Naive thymus-derived CD4-positive, alpha-beta T cell (primary cell): ENCODE measurements at regions not wholly inside any gene's neighbourhood (a gene's known extent, or its start where the extent isn't known, plus 50 kb on each side); places are given as distances from the start of the nearest gene placed in this dataset.
A peak's percentile ranks its signal among the peaks of the same experiment; 100 is the strongest.

Experiments
- ATAC-seq: fragments of 150-1000 bp; cut with Tn5 transposase; 2 replicates; pipeline ENCODE4 v1.10.0; 2021; ENCODE audit warnings: mild to moderate bottlenecking, moderate library complexity
- CTCF ChIA-PET: fragments of 350-600 bp; sonication (Branson Sonifier 250); formaldehyde crosslinking; loops from one replicate; lab custom pipeline; 2021; ENCODE audit warnings: antibody characterized with exemption; lab: Charles Lee
- POLR2A ChIA-PET: fragments of 350-600 bp; sonication (Branson Sonifier 250); formaldehyde crosslinking; loops from one replicate; lab custom pipeline; 2021; ENCODE audit warnings: antibody characterized with exemption, inconsistent platforms; lab: Charles Lee
- DNase-seq, 9 donors: peaks; one replicate each; pipeline versions ENCODE4 v3.0.0 to v3.0.0-alpha.2; 2020 to 2022; ENCODE audit warnings: mixed read lengths in 1 of 9
- H3K27ac ChIP-seq: one replicate; pipeline ENCODE4 v1.7.0; 2013; ENCODE audit warnings: mild to moderate bottlenecking, low read depth, low read length, moderate library complexity
- H3K27me3 ChIP-seq, 2 donors: one replicate each; pipeline ENCODE4 v1.7.0; 2013; ENCODE audit warnings: low read length in 2 of 2, mild to moderate bottlenecking in 2 of 2, moderate library complexity in 2 of 2; ENCODE audit not compliant: control insufficient read depth in 2 of 2, insufficient read depth in 2 of 2
- H3K36me3 ChIP-seq, 3 experiments: 1 replicate in 2 of 3; 2 replicates in 1 of 3; pipeline ENCODE4 v1.7.0; 2013; ENCODE audit warnings: low read length in 3 of 3, mild to moderate bottlenecking in 3 of 3, moderate library complexity in 1 of 3; ENCODE audit not compliant: insufficient read depth in 3 of 3, control insufficient read depth in 2 of 3
- H3K4me1 ChIP-seq, 2 donors: one replicate each; pipeline ENCODE4 v1.7.0; 2013; ENCODE audit warnings: low read length in 2 of 2, mild to moderate bottlenecking in 2 of 2, moderate library complexity in 1 of 2; ENCODE audit not compliant: control insufficient read depth in 2 of 2, insufficient read depth in 2 of 2
- H3K4me3 ChIP-seq: 2 replicates; pipeline ENCODE4 v1.7.0; 2013; ENCODE audit warnings: mild to moderate bottlenecking, low read length
- H3K9me3 ChIP-seq, 3 experiments: 1 replicate in 2 of 3; 2 replicates in 1 of 3; pipeline ENCODE4 v1.7.0; 2013; ENCODE audit warnings: low read length in 3 of 3; ENCODE audit not compliant: control insufficient read depth in 2 of 3
- H3K27ac Mint-ChIP-seq, 9 donors: one replicate each; pipeline ENCODE4 v1.8.0; 2020 to 2022; ENCODE audit warnings: mixed read lengths in 9 of 9, mild to moderate bottlenecking in 8 of 9, moderate library complexity in 5 of 9, inconsistent platforms in 2 of 9
- H3K27me3 Mint-ChIP-seq, 5 donors: one replicate each; pipeline ENCODE4 v1.8.0; 2021 to 2022; ENCODE audit warnings: mixed read lengths in 5 of 5, mild to moderate bottlenecking in 1 of 5
- H3K36me3 Mint-ChIP-seq, 5 donors: one replicate each; pipeline ENCODE4 v1.8.0; 2020 to 2022; ENCODE audit warnings: mixed read lengths in 5 of 5, mild to moderate bottlenecking in 3 of 5, inconsistent platforms in 1 of 5
- H3K4me1 Mint-ChIP-seq, 7 donors: one replicate each; pipeline ENCODE4 v1.8.0; 2020 to 2022; ENCODE audit warnings: mixed read lengths in 7 of 7, mild to moderate bottlenecking in 3 of 7, inconsistent platforms in 1 of 7
- H3K4me3 Mint-ChIP-seq, 10 donors: one replicate each; pipeline ENCODE4 v1.8.0; 2020 to 2022; ENCODE audit warnings: mild to moderate bottlenecking in 10 of 10, mixed read lengths in 10 of 10, moderate library complexity in 6 of 10, inconsistent platforms in 2 of 10
- H3K9me3 Mint-ChIP-seq, 11 donors: one replicate each; pipeline ENCODE4 v1.8.0; 2020 to 2022; ENCODE audit warnings: mixed read lengths in 11 of 11, mild to moderate bottlenecking in 4 of 11, inconsistent platforms in 1 of 11, moderate library complexity in 1 of 11
- intact Hi-C, 2 donors: fragments of 100-400 bp; cut with micrococcal nuclease; formaldehyde crosslinking; loops; one replicate each; pipeline ENCODE4 v1.15.1; 2023

DNA sequence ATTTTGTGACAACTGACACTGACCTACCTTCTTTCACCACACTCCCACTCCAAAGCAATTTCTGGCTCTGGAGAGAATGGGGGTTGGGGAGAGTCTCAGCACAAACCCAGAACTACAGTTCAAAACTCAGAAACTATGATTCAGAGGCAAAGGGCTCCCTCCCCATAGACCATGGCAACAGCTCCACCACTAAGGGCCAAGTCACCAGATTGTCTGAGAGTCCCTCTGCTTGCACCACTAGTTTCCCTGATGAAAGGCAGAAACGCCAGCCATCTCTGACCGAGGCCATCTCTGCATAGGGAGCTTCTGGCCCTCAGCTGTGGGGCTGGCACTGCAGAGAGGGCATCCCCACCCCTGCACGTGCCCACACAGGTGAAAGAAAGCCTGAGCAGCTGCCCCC, 112.4 kb upstream of the VSTM2B start:
- Mint-ChIP-seq H3K27ac (no peak overlapping the region), H3K9me3 (no peaks in the 10 kb centered on the region), H3K4me3 (no peak overlapping the region), H3K36me3 (no peaks in the 10 kb centered on the region), H3K4me1 (no peaks in the 10 kb centered on the region), H3K27me3 (peaks cover 0 to 18% (median 9%) of the 10 kb centered on the region in 5 donors)
- no peak overlapping the region for H3K4me3 ChIP-seq
- no peaks in the 10 kb centered on the region for H3K27me3 ChIP-seq
- H3K27ac ChIP-seq, result no peak overlapping the region
- ATAC-seq, result no peak
- no peaks in the 10 kb centered on the region for H3K4me1 ChIP-seq
- intact Hi-C loops, result no loop called here
- H3K9me3 ChIP-seq, result no peaks in the 10 kb centered on the region
- no peak for DNase-seq
- no peaks in the 10 kb centered on the region for H3K36me3 ChIP-seq
- POLR2A ChIA-PET, result no interaction called here
- CTCF ChIA-PET, result no interaction called here

DNA sequence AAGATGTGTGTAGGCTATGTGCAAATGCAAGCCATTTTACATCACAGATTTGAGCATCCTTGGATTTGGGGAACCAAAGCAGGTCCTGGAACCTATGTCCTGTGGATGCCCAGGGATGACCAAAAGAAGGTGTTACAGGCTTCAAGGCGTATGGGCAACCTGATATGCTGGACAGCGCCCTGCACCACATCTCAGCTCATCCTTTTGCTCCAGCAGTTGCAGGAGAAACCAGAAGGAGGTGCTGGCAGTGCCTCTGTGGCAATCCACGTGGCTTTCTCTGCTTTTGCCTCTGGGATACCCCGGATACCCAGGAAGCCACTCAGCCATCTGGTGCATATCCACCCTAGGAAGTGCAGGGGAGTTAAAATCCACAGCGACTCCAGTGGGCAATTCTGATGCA, 110.3 kb upstream of the VSTM2B start:
- H3K36me3 Mint-ChIP-seq, result no peaks in the 10 kb centered on the region
- no peak for DNase-seq
- peaks cover 0 to 12% (median 7%) of the 10 kb centered on the region in 5 donors for H3K27me3 Mint-ChIP-seq
- no peak for ATAC-seq
- Histone ChIP-seq H3K9me3 (no peaks in the 10 kb centered on the region), H3K4me3 (no peak overlapping the region), H3K27me3 (no peaks in the 10 kb centered on the region), H3K36me3 (no peaks in the 10 kb centered on the region), H3K4me1 (no peaks in the 10 kb centered on the region), H3K27ac (no peak overlapping the region)
- no peak overlapping the region for H3K27ac Mint-ChIP-seq
- intact Hi-C loops, result no loop called here
- CTCF ChIA-PET, result no interaction called here
- no peak overlapping the region for H3K4me3 Mint-ChIP-seq
- H3K9me3 Mint-ChIP-seq, result peaks cover 0 to 4% (median 0%) of the 10 kb centered on the region in 11 donors
- POLR2A ChIA-PET, result no interaction called here
- no peaks in the 10 kb centered on the region for H3K4me1 Mint-ChIP-seq

DNA sequence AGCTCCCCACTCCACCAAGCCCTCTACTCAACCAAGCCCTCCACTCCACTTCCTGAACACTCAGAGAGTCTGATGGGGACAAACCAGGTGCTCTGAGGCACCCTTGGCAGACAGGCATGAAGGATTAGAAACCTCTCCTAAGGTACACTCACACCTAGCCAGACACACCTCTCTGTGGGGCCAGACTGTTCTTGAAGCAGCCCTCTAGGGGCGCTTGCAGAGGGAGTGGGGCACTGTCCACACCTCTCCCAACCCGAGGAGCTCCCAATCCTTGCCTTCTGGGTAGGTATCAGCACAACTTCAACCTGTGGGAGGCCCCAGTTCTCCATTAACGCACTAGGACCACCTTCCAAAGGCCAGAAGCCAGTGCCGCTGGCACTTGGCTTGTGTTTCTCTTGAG, 108.7 kb upstream of the VSTM2B start:
- no peak for ATAC-seq
- Histone ChIP-seq H3K9me3 (no peaks in the 10 kb centered on the region), H3K27ac (no peak overlapping the region), H3K27me3 (no peaks in the 10 kb centered on the region), H3K4me1 (no peaks in the 10 kb centered on the region), H3K4me3 (no peak overlapping the region), H3K36me3 (no peaks in the 10 kb centered on the region)
- POLR2A ChIA-PET, result no interaction called here
- no peak for DNase-seq
- H3K9me3 Mint-ChIP-seq, result peaks cover 0 to 4% (median 0%) of the 10 kb centered on the region in 11 donors
- intact Hi-C loops, result no loop called here
- no peak overlapping the region for H3K4me3 Mint-ChIP-seq
- no peak overlapping the region for H3K27ac Mint-ChIP-seq
- H3K4me1 Mint-ChIP-seq, result peaks cover 0 to 2% (median 0%) of the 10 kb centered on the region in 7 donors
- CTCF ChIA-PET, result no interaction called here
- no peaks in the 10 kb centered on the region for H3K36me3 Mint-ChIP-seq
- peaks cover 0 to 12% (median 7%) of the 10 kb centered on the region in 5 donors for H3K27me3 Mint-ChIP-seq

DNA sequence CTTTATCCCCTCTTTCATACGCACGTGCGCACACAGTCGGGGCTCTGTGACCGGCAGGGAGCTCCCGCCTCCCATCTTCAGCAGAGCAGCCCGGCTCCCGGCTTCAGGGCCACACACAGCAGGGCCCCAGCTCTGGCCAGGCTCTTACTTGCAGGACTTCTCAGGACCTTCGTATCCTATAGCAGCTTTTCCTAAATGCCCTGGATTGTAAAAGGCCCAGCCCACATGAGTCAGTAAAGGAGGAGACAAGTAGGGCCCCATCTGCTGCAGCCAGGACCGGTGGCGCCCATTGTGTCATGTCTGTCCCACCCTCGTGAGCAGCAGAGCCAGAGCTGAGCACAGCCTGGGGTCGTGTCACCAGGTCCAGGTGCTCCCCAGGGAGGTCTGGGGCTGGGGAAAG, 107.6 kb upstream of the VSTM2B start:
- POLR2A ChIA-PET, result no interaction called here
- Histone ChIP-seq H3K27ac (no peak overlapping the region), H3K9me3 (no peaks in the 10 kb centered on the region), H3K4me3 (no peak overlapping the region), H3K27me3 (peaks cover 0 to 2% of the 10 kb centered on the region in 2 donors), H3K4me1 (no peaks in the 10 kb centered on the region), H3K36me3 (no peaks in the 10 kb centered on the region)
- peaks cover 0 to 4% (median 0%) of the 10 kb centered on the region in 11 donors for H3K9me3 Mint-ChIP-seq
- no peaks in the 10 kb centered on the region for H3K36me3 Mint-ChIP-seq
- CTCF ChIA-PET, result no interaction called here
- peaks cover 0 to 2% (median 0%) of the 10 kb centered on the region in 7 donors for H3K4me1 Mint-ChIP-seq
- intact Hi-C loops, result no loop called here
- DNase-seq (no peak), ATAC-seq (no peak)
- H3K4me3 Mint-ChIP-seq, result no peak overlapping the region
- H3K27ac Mint-ChIP-seq, result no peak overlapping the region
- H3K27me3 Mint-ChIP-seq, result peaks cover 0 to 13% (median 12%) of the 10 kb centered on the region in 5 donors

DNA sequence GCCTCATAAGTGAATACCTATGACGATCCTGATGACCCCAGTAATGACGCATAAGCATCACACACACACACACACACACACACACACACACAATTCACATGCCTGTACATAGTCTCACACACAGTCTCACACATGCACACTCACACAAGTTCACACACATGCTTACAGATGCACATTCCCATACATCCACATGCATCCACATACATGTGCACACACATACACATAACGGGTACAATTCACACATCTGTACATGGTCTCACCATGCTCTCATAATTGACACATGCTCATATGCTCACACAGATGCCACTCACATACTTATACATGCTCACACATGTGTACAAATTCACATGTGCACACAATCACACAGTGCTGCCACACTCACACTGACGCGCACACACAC, 105.7 kb upstream of the VSTM2B start:
- no peak for DNase-seq
- Mint-ChIP-seq H3K4me3 (no peak overlapping the region), H3K9me3 (peaks cover 0 to 13% (median 2%) of the 10 kb centered on the region in 11 donors), H3K27ac (no peak overlapping the region), H3K4me1 (peaks cover 0 to 2% (median 0%) of the 10 kb centered on the region in 7 donors), H3K27me3 (peaks cover 0 to 23% (median 9%) of the 10 kb centered on the region in 5 donors), H3K36me3 (peaks cover 0 to 4% (median 0%) of the 10 kb centered on the region in 5 donors)
- no peaks in the 10 kb centered on the region for H3K4me1 ChIP-seq
- intact Hi-C loops, result no loop called here
- H3K27me3 ChIP-seq, result peaks cover 0 to 2% of the 10 kb centered on the region in 2 donors
- H3K36me3 ChIP-seq, result no peaks in the 10 kb centered on the region
- H3K4me3 ChIP-seq, result no peak overlapping the region
- ChIA-PET CTCF (no interaction called here), POLR2A (no interaction called here)
- H3K27ac ChIP-seq, result no peak overlapping the region
- ATAC-seq, result no peak
- no peaks in the 10 kb centered on the region for H3K9me3 ChIP-seq

DNA sequence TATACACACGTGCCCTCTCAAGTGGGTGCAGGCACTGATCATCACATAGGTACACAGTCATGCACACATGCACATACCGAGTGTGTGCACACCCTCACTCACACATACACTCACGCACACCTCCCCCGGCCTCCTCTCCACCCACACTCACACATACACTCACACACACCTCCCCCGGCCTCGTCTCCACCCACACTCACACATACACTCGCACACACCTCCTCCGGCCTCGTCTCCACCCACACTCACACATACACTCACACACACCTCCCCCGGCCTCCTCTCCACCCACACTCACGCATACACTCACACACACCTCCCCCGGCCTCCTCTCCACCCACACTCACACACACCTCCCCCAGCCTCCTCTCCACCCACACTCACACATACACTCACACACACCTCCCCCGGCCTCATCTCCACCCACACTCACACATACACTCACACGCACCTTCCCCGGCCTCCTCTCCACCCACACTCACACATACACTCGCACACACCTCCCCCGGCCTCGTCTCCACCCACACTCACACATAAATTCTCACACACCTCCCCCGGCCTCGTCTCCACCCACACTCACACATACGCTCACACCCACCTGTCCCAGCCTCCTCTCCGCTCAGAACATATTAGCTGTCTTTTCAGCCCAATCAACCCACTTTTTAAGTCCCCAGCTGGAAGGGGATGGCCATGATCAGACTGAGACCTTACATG, 105.2 kb upstream of the VSTM2B start:
- no peak for DNase-seq

DNA sequence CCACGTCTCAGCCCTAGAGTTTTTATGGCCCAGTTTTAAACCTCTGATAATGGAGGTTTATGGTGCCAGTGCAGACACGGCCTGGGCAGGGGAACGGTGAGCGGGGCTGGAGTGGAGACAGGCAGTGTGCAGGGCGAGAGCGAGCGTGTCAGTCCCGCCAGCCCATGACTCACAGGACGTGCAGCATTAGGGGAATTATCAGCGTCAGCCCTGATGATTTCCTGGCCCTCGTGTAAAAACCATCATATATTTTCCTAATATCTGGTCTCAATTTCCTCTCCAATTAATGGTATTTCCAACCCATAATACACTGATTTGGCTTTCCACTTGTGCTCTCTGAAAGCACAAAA, 104.6 kb upstream of the VSTM2B start:
- peaks cover 0 to 2% (median 0%) of the 10 kb centered on the region in 7 donors for H3K4me1 Mint-ChIP-seq
- H3K9me3 Mint-ChIP-seq, result peaks cover 0 to 13% (median 2%) of the 10 kb centered on the region in 11 donors
- Histone ChIP-seq H3K4me3 (no peak overlapping the region), H3K9me3 (no peaks in the 10 kb centered on the region), H3K27ac (no peak overlapping the region), H3K4me1 (no peaks in the 10 kb centered on the region), H3K36me3 (no peaks in the 10 kb centered on the region), H3K27me3 (peaks cover 0 to 2% of the 10 kb centered on the region in 2 donors)
- peaks cover 0 to 29% (median 15%) of the 10 kb centered on the region in 5 donors for H3K27me3 Mint-ChIP-seq
- DNase-seq (no peak), ATAC-seq (no peak)
- intact Hi-C loops, result no loop called here
- CTCF ChIA-PET, result no interaction called here
- H3K36me3 Mint-ChIP-seq, result peaks cover 0 to 4% (median 0%) of the 10 kb centered on the region in 5 donors
- POLR2A ChIA-PET, result no interaction called here
- peak overlapping the region in 1 of 9 donors; percentile 34 for H3K27ac Mint-ChIP-seq
- no peak overlapping the region for H3K4me3 Mint-ChIP-seq

More for the DNA sequence above, 105.2 kb upstream of the VSTM2B start:
- Mint-ChIP-seq H3K4me3 (peak overlapping the region in 1 of 10 donors; percentile 38), H3K27ac (peak overlapping the region in 2 of 9 donors; percentile 34 to 36), H3K9me3 (peaks cover 0 to 13% (median 2%) of the 10 kb centered on the region in 11 donors), H3K4me1 (peaks cover 0 to 2% (median 0%) of the 10 kb centered on the region in 7 donors), H3K27me3 (peaks cover 0 to 29% (median 12%) of the 10 kb centered on the region in 5 donors), H3K36me3 (peaks cover 0 to 4% (median 0%) of the 10 kb centered on the region in 5 donors)
- intact Hi-C loops, result no loop called here
- POLR2A ChIA-PET, result no interaction called here
- no peaks in the 10 kb centered on the region for H3K36me3 ChIP-seq
- no peaks in the 10 kb centered on the region for H3K9me3 ChIP-seq
- no peaks in the 10 kb centered on the region for H3K4me1 ChIP-seq
- CTCF ChIA-PET, result no interaction called here
- H3K27me3 ChIP-seq, result peaks cover 0 to 2% of the 10 kb centered on the region in 2 donors
- H3K27ac ChIP-seq, result no peak overlapping the region
- no peak for ATAC-seq
- no peak overlapping the region for H3K4me3 ChIP-seq
